ENCODE measurements at regions not wholly inside any gene's neighbourhood (a gene's known extent, or its start where the extent isn't known, plus 50 kb on each side); places are given as distances from the start of the nearest gene placed in this dataset.

GRCh38 chr9:23375511-23375910 is 450.5 kb downstream of the ELAVL2 start:
- no peak for TF ChIP-seq POLR2A (IDR thresholded peaks at IDR 0.05)
- TF ChIP-seq CTCF (IDR thresholded peaks at IDR 0.05 in 4 of 5, conservative IDR thresholded peaks at IDR 0.05 in 1 of 5), result no peak

Data from gastrocnemius medialis (tissue), 4 donors.